HL-60/S4 (cell line): ENCODE measurements at regions not wholly inside any gene's neighbourhood (a gene's known extent, or its start where the extent isn't known, plus 50 kb on each side); places are given as distances from the start of the nearest gene placed in this dataset.

Experiments
- in situ Hi-C: fragments of 300-500 bp; cut with MboI; formaldehyde crosslinking; loops from 2 replicates; pipeline ENCODE4 v1.14.3; 2022; ENCODE audit warnings: low sequenced_read_pairs

- in situ Hi-C loops, result no loop called here
Observed at GRCh38 chr11:70734911-70735310, 336.6 kb downstream of the CTTN start.

DNA sequence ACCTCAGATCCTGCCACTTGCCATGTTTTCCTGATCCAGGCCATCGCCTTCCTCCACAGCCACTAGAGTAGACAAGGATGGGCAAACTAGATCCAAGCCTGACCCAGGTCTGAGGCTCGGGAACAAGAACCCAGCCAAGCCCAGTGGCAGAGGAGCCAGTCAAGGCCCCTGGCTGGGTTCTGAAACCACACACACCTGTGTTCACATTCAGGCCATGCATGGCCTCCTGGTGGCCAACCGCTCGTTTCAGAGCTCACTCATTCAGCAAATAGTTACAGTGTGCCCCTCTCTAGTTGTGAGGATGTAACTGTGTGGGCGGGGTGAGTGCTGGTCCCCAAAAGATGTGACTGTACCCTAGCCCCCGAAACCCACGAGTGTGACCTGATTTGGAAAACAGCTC, 337.6 kb downstream of the CTTN start:
- in situ Hi-C loops, result no loop called here

- in situ Hi-C loops, result no loop called here
Observed at GRCh38 chr11:70736461-70736860, 338.1 kb downstream of the CTTN start.

DNA sequence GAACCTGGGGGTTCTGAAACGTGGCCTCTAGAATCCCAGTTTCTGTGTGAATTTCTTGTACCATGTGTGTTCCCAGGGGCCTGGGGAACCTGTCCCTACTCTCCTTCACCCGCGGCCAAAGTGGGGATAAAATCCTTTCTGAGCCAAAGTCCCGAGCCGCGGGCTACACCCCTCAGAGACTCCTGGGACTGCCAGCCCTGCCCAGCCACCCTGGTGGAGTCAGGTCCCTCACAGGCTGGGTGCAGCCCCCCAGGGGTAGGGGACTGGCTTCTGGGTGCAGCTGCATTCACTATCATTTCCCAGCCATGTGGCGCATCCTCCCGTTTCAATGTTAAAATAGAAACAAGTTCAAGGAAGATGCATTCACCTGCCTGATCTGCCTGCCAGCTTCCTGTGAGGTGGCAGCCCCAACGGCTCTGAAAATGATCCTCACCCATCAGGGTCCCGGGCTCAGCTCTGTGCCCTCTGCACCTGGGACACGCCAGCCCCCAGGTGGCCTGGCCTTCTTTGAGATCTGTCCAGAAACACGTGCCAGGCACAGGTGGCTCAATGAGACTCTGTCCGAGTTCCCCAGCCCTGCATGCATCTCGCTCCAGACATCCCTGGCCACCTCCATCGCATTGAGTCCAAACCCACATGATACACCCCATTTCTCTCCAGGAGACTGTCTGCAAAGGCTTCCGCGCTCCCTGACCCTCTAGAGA, 338.8 kb downstream of the CTTN start:
- in situ Hi-C loops, result no loop called here

DNA sequence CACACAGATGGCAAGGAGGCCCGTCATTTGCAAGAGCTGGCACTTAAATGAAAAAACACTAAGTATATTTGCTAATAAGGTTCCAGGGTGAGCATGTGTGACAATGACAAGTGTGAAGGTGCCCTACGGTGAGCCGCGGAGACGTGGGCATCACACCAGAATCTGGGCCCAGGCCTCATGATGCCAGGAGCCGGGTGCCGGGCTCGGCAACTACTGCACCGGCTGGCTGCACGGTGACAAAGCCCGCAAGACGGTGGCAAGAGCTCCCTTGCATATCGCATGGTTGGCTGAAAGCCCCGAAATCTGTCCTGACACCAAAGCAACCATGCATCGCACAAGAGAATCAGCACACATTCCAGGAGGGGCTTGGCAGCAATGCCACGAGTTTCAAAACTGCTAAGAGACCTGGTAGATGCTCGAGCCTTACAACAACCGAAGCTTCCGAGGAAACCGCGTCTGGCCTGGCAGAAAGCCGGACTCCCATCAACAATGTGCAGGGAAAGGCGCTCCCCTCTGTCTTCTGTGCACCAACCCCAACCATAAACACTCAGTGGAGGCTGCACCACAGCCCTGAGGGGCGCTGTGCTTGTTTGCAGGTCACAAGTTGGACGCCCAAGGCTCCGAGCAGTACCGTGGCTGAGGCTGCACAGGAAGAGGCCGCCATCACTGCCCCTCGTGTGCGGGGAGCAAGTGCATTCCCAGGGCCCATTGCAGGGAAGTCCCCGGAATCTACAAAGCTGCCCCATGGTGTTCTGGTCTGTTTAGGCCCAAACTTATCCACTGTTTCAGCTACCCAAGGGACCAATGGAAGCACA, 339.7 kb downstream of the CTTN start:
- in situ Hi-C loops, result no loop called here

GRCh38 chr11:70738661-70739060, 340.3 kb downstream of the CTTN start:
- in situ Hi-C loops, result no loop called here

DNA sequence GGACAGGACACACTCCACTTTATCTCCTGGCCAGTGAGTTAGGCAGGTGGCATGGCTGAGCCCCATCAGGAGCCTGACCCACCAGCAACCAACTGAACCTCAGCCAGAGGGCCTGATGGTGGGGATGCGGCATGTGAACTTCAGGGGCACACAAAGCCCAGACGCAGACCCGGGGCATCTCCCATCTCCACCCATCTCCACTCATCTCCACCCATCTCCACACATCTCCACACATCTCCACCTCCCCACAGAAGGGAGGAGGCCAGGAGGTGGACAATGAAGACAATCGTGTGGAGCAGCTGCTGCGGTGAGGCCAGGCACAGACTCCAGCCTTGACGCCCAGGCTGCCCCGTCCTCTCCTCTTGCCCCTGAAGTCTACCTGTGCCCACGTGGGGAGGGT, 340.8 kb downstream of the CTTN start:
- in situ Hi-C loops, result no loop called here

DNA sequence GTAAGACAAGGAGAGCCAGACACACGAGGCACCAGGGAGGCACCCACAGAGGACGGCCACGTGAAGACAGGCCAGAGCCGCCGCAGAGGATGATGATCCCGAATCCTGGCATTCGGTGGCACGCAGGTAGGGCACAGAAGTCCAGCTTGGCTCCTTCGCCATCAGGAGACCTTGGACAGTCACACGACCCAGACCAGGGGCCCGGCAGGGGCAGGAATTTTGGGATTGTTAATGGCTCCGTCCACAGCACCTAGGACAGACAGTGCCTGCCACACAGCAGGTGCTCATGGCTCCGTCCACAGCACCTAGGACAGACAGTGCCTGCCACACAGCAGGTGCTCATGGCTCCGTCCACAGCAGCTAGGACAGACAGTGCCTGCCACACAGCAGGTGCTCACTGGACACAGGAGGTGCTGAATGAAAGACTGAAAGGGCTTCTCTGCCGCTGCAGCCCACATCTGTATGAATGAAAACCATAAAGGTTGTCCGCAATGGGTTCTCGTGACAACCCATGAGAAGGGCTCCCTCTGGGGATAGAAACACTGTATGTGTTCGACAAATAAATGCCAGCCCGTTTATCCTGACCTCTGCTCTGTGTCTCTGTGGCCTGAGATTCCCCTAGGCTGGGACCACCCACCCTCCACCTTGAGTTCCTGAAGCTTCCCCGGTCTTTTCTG, 341.6 kb downstream of the CTTN start:
- in situ Hi-C loops, result no loop called here

DNA sequence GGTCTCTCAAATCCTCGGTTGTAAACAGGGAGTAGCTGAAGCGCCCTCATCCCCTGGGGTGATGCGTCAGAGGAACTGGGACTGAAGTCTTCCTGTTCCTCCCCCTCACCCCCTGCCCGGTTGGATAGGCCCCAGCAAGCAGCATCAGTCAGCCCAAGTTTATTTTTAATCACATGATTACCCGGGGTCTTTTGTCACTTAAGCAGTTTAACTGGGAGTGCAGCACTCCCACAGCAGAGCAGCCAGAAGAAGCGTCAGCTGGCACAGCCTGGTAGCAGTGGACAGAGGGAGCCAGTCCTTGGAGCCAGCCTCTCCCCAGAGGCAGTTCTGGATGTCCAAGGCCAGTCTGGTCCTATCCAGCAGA, 342.1 kb downstream of the CTTN start:
- in situ Hi-C loops, result no loop called here

DNA sequence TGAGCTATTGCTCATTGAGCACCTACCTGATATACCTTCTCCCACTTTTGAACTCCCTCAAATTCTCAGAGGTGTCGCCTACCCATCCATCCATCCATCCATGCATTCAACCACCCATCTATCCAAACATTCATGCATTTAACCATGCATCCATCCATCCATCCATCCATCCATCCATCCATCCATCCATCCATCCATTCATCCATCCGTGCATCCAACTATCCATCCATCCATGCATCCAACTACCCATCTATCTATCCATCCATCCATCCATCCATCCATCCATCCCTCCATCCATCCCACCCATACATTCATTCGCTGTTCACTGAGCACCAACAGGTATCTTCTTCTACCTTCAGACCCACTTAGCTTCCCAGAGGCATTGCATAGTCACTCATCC, 342.8 kb downstream of the CTTN start:
- in situ Hi-C loops, result no loop called here

DNA sequence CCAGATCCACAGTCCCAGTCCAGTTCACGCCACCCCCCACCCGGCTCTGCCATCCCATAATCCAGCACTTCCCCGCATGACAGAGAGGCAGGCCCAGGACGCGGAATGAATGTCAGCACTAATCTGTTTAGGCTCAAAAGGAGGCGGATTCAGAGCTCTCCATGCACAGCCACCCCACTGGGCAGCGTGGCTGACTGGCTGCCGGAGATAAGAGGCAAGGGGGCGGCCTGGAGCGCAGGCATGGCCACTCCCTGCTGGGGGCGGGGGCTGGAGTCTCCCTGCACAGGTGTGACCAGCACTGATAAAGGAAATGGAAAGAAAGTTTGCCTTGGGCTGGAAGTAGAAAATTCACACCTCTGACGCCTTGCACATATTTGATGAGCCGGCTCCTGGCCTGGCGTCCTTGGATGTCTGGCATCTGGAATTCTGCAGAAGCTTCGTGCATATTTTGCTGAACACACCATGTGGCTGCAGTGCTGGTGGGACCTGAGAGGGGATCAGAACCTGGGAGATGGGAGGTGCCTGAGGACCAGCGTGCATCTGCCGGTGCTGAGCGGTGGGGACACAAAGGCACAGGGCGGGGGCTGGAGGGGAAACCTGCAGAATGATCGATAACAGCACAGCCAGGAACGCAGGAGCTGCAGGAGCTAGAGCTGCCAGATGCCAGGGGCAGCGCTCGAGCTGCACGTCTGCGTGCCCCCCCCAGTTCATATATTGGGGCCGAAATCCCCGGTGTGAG, 344.4 kb downstream of the CTTN start:
- in situ Hi-C loops, result no loop called here

GRCh38 chr11:70743329-70743728, 345.0 kb downstream of the CTTN start:
- in situ Hi-C loops, result no loop called here

DNA sequence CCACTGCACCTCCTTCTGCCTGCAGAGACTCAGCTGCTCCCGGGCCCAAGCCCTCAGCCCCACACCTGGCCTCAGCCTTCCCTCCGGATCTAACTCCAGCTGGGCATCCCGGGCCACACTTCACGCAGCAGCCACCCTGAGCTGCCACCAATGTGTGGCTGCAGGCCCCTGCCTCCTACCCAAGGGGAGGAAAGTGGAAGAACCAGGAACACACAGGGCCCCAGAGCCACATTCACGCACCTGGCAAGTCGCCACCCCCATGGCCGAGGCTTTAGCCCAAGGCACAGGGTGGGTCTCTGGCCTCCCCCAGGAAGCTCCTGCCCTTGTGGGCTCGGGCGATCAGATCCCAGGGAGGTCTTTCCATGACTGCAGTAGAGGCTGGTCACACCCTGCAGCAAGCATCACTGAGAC, 345.6 kb downstream of the CTTN start:
- in situ Hi-C loops, result no loop called here

- in situ Hi-C loops, result no loop called here
Observed at GRCh38 chr11:70744396-70745185, 346.3 kb downstream of the CTTN start.

DNA sequence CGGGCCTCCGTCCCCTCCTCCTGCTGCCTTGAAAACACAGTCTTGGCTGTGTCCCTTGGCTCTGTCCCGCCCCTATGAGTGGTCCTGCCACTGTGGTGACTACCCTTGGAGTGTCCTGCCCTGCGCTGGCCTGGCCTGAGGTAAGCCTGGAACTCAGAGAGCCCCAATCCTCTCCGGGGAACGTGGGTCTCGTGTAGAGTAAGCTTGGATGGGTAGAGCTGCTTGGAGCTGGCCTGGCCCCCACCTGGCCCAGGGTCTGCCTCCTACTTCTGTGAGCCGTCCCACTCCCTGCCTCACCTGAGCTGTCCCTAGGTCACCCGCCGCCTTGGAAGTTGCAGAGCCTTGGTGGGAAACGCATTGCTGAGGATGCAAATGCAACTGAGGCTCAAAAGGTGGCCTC, 347.1 kb downstream of the CTTN start:
- in situ Hi-C loops, result no loop called here

DNA sequence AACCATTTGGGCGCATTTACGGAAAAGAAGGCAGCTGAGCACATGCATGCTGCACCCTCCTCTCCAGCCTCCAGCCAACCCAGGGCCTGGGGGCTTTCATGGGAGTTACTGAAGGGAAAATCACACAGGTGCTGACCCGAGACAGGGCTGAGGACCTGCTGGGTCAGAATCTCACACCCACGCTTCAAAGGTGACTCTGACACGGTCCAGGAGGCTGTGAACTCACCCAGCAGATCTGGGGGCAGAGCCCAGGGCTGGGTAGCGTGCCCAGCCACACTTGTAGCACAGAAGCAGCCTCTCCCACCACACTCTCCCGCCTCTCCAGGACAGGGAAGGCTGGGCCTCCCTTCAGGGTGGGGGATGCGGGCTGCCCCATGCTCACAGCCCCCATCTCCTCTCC, 347.6 kb downstream of the CTTN start:
- in situ Hi-C loops, result no loop called here

DNA sequence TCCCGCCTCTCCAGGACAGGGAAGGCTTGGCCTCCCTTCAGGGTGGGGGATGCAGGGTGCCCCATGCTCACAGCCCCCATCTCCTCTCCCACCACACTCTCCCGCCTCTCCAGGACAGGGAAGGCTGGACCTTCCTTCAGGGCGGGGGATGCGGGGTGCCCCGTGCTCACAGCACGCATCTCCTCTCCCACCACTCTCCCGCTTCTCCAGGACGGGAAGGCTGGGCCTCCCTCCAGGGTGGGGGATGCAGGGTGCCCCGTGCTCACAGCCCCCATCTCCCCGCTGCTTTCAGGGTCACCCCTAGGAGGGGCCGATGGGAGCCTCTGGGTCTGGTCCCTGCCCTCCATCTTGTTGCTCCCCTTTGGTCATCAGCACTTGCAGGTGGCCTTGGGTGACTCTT, 348.0 kb downstream of the CTTN start:
- in situ Hi-C loops, result no loop called here

DNA sequence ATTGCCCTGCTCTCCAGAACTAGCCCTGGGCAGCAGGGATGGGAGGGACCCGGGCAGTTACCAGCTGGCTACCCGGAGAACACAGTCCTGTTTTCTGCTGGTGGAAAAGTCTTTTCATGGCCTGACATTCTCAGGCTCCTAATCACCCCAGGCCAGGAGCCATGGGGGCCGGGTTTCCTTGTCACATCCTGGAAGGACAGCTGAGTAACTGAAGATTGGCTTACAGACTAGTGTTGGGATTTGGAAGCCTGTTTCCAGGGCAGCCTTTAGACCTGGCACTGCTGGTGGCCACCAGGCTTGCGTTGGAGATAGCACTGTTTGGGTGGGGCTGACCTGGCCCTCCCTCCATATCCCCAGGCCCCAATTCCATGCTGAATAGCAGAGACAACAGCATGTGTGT, 349.0 kb downstream of the CTTN start:
- in situ Hi-C loops, result no loop called here

- in situ Hi-C loops, result no loop called here
Observed at GRCh38 chr11:70747921-70748320, 349.6 kb downstream of the CTTN start.

- in situ Hi-C loops, result no loop called here
Observed at GRCh38 chr11:70751142-70751734, 352.9 kb downstream of the CTTN start.
